DND-41 (cell line): ENCODE measurements at regions not wholly inside any gene's neighbourhood (a gene's known extent, or its start where the extent isn't known, plus 50 kb on each side); places are given as distances from the start of the nearest gene placed in this dataset.
A peak's percentile ranks its signal among the peaks of the same experiment; 100 is the strongest.

Source experiments
- ATAC-seq: fragments of 200-7000 bp; cut with Tn5 transposase; 3 replicates; pipeline ENCODE4 v1.9.1; 2021; ENCODE audit warnings: low read depth; ENCODE audit not compliant: insufficient read depth
- DNase-seq: peaks from one replicate; pipeline ENCODE4 v3.0.0-alpha.2; 2020
- H2AFZ ChIP-seq: 2 replicates; pipeline ENCODE4 v1.6.0; 2012; ENCODE audit warnings: low read depth, low read length
- H3K27ac ChIP-seq: 2 replicates; pipeline ENCODE4 v1.5.1; 2012; ENCODE audit warnings: low read length, inconsistent platforms
- H3K27me3 ChIP-seq: fragments of 200-600 bp; sonication (generic); 2 replicates; pipeline ENCODE4 v1.6.0; 2012; ENCODE audit warnings: low read length, mild to moderate bottlenecking, inconsistent platforms; ENCODE audit not compliant: insufficient read depth, poor library complexity
- H3K36me3 ChIP-seq: 2 replicates; pipeline ENCODE4 v1.5.1; 2012; ENCODE audit warnings: low read length, inconsistent platforms; ENCODE audit not compliant: insufficient read depth
- H3K4me1 ChIP-seq: 2 replicates; pipeline ENCODE4 v1.5.1; 2012; ENCODE audit warnings: mild to moderate bottlenecking, low read length; ENCODE audit not compliant: insufficient read depth
- H3K4me2 ChIP-seq: 2 replicates; pipeline ENCODE4 v1.6.0; 2012; ENCODE audit warnings: mild to moderate bottlenecking, moderate library complexity, low read length, inconsistent platforms; ENCODE audit not compliant: insufficient read depth
- H3K4me3 ChIP-seq, 2 experiments: fragments of 200-600 bp in 1 of 2; shearing (Covaris generic) in 1 of 2; 2 replicates each; pipeline ENCODE4 v1.5.1; 2012 to 2016; ENCODE audit warnings: inconsistent platforms in 2 of 2, low read length in 2 of 2, mild to moderate bottlenecking in 2 of 2, low read depth in 1 of 2, moderate library complexity in 1 of 2
- H3K79me2 ChIP-seq: 2 replicates; pipeline ENCODE4 v1.6.0; 2012; ENCODE audit warnings: low read length, inconsistent platforms; ENCODE audit not compliant: insufficient read depth
- H3K9ac ChIP-seq: 2 replicates; pipeline ENCODE4 v1.6.0; 2012; ENCODE audit warnings: low read depth, mild to moderate bottlenecking, inconsistent platforms, low read length, moderate library complexity
- H3K9me3 ChIP-seq: 2 replicates; pipeline ENCODE4 v1.5.1; 2012; ENCODE audit warnings: low read length, moderate library complexity, mild to moderate bottlenecking, inconsistent platforms; ENCODE audit not compliant: insufficient read depth, severe bottlenecking
- H4K20me1 ChIP-seq: 2 replicates; pipeline ENCODE4 v1.6.0; 2012; ENCODE audit warnings: low read length; ENCODE audit not compliant: insufficient read depth
- EZH2 ChIP-seq: IDR thresholded peaks from 3 replicates; pipeline ENCODE4 v1.6.1; 2012; ENCODE audit warnings: borderline replicate concordance, low read depth, mild to moderate bottlenecking, moderate library complexity, low read length, inconsistent platforms; ENCODE audit not compliant: severe bottlenecking
- TF ChIP-seq, protein P1 (sequence below): IDR thresholded peaks from 2 replicates; pipeline ENCODE4 v1.5.1; 2012; ENCODE audit warnings: borderline replicate concordance, low read length, moderate library complexity, mild to moderate bottlenecking; ENCODE audit not compliant: poor library complexity, severe bottlenecking; ENCODE audit errors: extremely low read depth

DNA sequence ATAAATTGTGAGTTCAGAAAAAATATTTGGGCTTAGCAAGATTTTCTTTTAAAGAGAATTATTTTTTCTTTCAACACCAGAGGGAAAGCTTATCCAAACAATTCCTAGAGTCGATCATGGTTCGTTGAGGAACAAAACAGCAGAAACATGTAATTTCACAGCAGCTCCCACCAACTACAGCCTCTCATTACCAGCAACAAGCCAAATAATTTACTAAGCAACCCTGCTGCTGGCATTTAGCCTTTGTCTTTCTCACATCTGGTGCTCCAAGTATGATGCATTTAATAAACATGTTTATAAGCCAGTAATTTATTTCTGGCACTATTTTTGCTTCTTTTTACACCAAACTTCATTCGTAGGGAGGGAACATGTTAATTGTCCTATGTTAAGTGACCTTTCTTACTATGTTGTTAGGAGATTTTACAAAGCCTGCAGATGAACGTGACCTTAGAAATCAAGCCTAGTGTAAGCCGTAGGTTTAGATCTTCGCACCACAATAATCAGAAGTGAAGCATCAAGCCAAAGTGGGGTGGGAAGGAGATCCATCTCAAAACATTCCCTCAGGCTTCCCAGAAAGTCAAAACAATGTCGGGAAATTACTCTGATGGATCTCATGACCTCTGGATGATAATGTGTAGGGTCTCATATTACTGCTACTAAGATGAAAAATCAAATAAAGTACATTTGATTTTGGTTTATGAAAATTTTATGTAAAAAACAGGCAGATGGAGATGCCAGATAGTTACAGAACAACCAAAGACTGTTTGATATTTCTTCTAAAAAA is 128.4 kb downstream of the RPAP3 start:
- H3K27ac ChIP-seq = no peak overlapping the region
- no peaks in the 10 kb centered on the region for H3K4me1 ChIP-seq
- no peak for TF ChIP-seq EZH2
- TF ChIP-seq, protein P1, sequence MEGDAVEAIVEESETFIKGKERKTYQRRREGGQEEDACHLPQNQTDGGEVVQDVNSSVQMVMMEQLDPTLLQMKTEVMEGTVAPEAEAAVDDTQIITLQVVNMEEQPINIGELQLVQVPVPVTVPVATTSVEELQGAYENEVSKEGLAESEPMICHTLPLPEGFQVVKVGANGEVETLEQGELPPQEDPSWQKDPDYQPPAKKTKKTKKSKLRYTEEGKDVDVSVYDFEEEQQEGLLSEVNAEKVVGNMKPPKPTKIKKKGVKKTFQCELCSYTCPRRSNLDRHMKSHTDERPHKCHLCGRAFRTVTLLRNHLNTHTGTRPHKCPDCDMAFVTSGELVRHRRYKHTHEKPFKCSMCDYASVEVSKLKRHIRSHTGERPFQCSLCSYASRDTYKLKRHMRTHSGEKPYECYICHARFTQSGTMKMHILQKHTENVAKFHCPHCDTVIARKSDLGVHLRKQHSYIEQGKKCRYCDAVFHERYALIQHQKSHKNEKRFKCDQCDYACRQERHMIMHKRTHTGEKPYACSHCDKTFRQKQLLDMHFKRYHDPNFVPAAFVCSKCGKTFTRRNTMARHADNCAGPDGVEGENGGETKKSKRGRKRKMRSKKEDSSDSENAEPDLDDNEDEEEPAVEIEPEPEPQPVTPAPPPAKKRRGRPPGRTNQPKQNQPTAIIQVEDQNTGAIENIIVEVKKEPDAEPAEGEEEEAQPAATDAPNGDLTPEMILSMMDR = no peak
- H3K4me3 ChIP-seq = no peak overlapping the region
- no peaks in the 10 kb centered on the region for H3K27me3 ChIP-seq
- H3K36me3 ChIP-seq = no peaks in the 10 kb centered on the region
- no peak for DNase-seq
- ATAC-seq = no peak
- no peaks in the 10 kb centered on the region for H4K20me1 ChIP-seq
- H3K79me2 ChIP-seq = no peaks in the 10 kb centered on the region
- no peaks in the 10 kb centered on the region for H3K9me3 ChIP-seq
- no peak overlapping the region for H3K9ac ChIP-seq
- H2AFZ ChIP-seq = no peak overlapping the region
- no peak overlapping the region for H3K4me2 ChIP-seq

DNA sequence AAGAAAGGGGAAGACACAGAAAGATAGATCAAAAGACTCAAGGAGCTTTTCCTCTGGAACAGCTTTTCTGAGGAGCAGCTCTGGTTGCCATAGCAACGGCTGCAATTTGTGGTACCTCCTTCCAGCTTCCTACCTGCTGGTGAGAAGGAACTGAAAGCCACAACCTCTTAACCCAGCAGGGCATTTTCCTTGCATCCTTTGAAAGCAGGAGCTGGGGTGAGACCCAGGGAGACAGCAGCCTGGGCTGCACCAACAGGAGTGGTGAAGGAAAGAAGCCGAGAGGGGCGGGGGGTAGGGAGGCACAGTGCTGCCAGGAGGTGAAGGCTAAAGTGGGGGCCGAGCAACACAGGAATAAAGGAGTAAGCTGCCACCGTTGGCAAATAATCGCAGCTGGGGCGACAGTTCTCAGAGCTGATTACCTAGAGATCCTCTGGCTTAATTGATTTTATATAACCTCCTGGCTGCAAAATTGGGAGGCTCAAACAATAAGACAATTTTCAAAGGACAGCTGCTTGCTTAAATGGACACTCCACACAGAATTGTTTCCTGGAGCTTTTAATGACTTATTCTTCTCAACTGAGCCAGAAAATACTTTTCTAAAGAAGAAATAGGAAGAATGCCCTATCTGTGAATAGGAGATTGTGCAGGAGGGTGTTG is 129.4 kb downstream of the RPAP3 start:
- no peaks in the 10 kb centered on the region for H3K79me2 ChIP-seq
- ATAC-seq (no peak), DNase-seq (peak; percentile 7)
- no peak overlapping the region for H3K9ac ChIP-seq
- H3K36me3 ChIP-seq = no peaks in the 10 kb centered on the region
- H2AFZ ChIP-seq = no peak overlapping the region
- no peaks in the 10 kb centered on the region for H4K20me1 ChIP-seq
- H3K4me3 ChIP-seq = no peak overlapping the region
- no peak overlapping the region for H3K27ac ChIP-seq
- TF ChIP-seq, protein P1 = no peak
- TF ChIP-seq EZH2 = no peak
- no peaks in the 10 kb centered on the region for H3K27me3 ChIP-seq
- no peak overlapping the region for H3K4me2 ChIP-seq
- no peaks in the 10 kb centered on the region for H3K4me1 ChIP-seq
- H3K9me3 ChIP-seq = no peaks in the 10 kb centered on the region

DNA sequence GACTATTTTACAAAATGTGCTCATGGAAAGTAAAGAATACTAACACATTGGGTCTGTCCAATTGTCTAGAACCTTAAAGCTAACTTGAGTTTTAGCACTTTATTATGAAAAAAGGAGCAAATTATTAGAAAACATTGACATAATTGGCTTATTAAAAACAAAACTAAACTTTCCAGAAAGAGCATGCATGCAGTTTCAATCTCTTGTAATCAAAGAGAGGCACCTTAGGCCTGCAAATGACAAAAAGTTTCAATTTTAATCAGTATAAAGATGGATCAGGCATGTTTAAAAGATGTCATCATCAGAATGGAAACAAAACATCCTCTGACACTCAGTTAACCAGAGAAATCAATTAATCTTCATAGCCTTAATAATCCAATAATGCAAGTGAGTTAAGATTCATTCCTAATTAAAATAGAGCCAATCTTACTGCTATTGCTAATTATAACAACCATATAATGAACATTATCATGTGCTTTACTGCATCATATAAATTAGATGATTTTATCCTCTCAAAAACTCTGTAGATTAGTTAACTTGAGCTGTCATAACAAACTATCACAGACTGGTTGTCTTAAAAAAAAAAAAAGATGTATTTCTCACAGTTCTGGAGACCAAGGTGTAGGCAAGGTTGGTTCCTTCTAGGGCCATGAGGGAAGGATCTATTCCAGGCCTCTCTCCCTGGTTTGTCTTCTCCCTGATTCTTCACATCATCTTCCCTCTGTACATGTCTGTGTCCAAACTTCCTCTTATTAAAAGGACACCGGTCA is 131.4 kb downstream of the RPAP3 start:
- Histone ChIP-seq H3K4me1 (no peaks in the 10 kb centered on the region), H3K36me3 (no peaks in the 10 kb centered on the region), H2AFZ (no peak overlapping the region), H3K4me3 (no peak overlapping the region), H4K20me1 (no peaks in the 10 kb centered on the region), H3K4me2 (no peak overlapping the region), H3K9me3 (no peaks in the 10 kb centered on the region), H3K27me3 (no peaks in the 10 kb centered on the region), H3K9ac (no peak overlapping the region), H3K27ac (no peak overlapping the region), H3K79me2 (no peaks in the 10 kb centered on the region)
- ATAC-seq = no peak
- DNase-seq = no peak
- TF ChIP-seq, protein P1 = no peak
- TF ChIP-seq EZH2 = no peak
